ENCODE measurements at regions not wholly inside any gene's neighbourhood (a gene's known extent, or its start where the extent isn't known, plus 50 kb on each side); places are given as distances from the start of the nearest gene placed in this dataset.

DNA sequence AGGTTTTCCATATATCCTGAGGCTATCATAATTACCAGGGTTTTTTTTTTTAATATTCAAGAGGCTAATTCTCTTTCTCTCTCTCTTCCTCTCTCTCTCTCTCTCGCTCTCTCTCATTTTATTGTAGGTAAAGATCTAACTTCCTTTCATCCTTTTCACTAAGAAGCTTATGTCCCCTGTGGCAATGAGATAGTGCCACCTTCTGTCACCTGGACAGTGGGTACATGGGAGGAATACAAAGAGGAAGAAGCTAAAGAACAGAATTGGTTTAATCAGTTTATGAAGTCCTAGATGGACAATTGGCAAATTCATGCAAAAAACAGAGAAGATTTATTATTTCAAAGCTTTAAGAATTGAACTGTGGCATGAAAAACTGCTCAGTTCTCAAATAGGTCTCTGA is 1582.3 kb upstream of the TMEFF2 start:
- no peak for TF ChIP-seq EZH2phosphoT487 (IDR thresholded peaks at IDR 0.05; ENCODE audit: low read depth)
- TF ChIP-seq, protein P1, sequence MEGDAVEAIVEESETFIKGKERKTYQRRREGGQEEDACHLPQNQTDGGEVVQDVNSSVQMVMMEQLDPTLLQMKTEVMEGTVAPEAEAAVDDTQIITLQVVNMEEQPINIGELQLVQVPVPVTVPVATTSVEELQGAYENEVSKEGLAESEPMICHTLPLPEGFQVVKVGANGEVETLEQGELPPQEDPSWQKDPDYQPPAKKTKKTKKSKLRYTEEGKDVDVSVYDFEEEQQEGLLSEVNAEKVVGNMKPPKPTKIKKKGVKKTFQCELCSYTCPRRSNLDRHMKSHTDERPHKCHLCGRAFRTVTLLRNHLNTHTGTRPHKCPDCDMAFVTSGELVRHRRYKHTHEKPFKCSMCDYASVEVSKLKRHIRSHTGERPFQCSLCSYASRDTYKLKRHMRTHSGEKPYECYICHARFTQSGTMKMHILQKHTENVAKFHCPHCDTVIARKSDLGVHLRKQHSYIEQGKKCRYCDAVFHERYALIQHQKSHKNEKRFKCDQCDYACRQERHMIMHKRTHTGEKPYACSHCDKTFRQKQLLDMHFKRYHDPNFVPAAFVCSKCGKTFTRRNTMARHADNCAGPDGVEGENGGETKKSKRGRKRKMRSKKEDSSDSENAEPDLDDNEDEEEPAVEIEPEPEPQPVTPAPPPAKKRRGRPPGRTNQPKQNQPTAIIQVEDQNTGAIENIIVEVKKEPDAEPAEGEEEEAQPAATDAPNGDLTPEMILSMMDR (IDR thresholded peaks at IDR 0.05; ENCODE audit: low read depth, low read length) = peak; percentile 40
- H3K27ac ChIP-seq (ENCODE audit: low read length) = no peak overlapping the region
- no peaks in the 10 kb centered on the region for H3K27me3 ChIP-seq (ENCODE audit: low read depth, low read length)
- no peaks in the 10 kb centered on the region for H4K20me1 ChIP-seq (ENCODE audit: insufficient read depth, low read length)
- no peak overlapping the region for H2AFZ ChIP-seq (ENCODE audit: low read depth, low read length)
- H3K36me3 ChIP-seq (replicated peaks; ENCODE audit: low read depth, low read length) = no peaks in the 10 kb centered on the region
- H3K9ac ChIP-seq (ENCODE audit: low read length) = no peak overlapping the region
- H3K79me2 ChIP-seq (ENCODE audit: low read length) = no peaks in the 10 kb centered on the region
- no peaks in the 10 kb centered on the region for H3K9me3 ChIP-seq (ENCODE audit: insufficient read depth, low read length)
- H3K4me1 ChIP-seq (ENCODE audit: low read length) = no peaks in the 10 kb centered on the region
- no peak overlapping the region for H3K4me3 ChIP-seq (ENCODE audit: low read length)
- no peak overlapping the region for H3K4me2 ChIP-seq (ENCODE audit: low read length)

DNA sequence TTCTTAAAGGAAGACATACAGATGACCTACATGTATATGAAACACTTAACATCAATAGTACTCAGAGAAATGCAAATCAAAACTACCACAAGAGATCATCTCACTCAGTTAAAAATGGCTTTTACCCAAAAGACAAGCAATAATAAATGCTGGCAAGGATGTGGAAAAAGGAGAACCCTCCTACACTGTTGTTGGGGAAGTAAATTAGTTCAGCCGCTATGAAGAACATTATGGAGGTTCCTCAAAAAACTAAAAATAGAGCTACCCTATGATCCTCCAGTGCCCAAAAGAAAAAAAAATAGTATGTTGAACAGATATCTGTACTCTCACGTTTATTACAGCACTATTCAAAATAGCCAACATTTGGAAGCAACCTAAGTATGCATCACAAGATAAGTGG is 1579.4 kb upstream of the TMEFF2 start:
- Histone ChIP-seq H3K27ac (ENCODE audit: low read length) (no peak overlapping the region), H3K4me2 (ENCODE audit: low read length) (no peak overlapping the region)

DNA sequence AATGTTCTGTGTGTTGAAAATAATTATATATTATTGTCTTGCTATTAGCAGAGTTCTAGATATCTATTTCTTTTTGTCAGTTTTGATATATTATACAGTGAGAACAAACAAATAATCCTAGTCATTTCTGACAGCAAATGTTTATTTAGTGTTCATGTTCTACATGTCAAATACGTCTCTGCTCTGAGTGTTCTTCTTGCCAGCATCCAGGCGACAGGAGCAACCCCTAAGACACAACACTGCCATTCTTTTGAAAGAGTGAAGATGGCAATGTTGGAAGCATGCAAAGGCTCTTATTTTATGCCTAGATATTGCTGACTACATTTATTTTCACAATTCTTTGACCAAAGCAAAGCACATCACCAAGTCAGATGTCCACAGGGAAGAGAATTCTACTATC is 1556.6 kb upstream of the TMEFF2 start:
- Histone ChIP-seq H3K9me3 (ENCODE audit: insufficient read depth, low read length) (no peaks in the 10 kb centered on the region), H3K27ac (ENCODE audit: low read length) (no peak overlapping the region), H3K4me1 (ENCODE audit: low read length) (no peaks in the 10 kb centered on the region), H3K4me2 (ENCODE audit: low read length) (no peak overlapping the region), H3K79me2 (ENCODE audit: low read length) (no peaks in the 10 kb centered on the region), H3K9ac (ENCODE audit: low read length) (no peak overlapping the region), H2AFZ (ENCODE audit: low read depth, low read length) (no peak overlapping the region), H3K36me3 (replicated peaks; ENCODE audit: low read depth, low read length) (no peaks in the 10 kb centered on the region), H4K20me1 (ENCODE audit: insufficient read depth, low read length) (no peaks in the 10 kb centered on the region), H3K4me3 (ENCODE audit: low read length) (no peak overlapping the region), H3K27me3 (ENCODE audit: low read depth, low read length) (no peaks in the 10 kb centered on the region)
- TF ChIP-seq, protein P1 (IDR thresholded peaks at IDR 0.05; ENCODE audit: low read depth, low read length) = no peak
- TF ChIP-seq EZH2phosphoT487 (IDR thresholded peaks at IDR 0.05; ENCODE audit: low read depth) = no peak

More for the DNA sequence above, 1579.4 kb upstream of the TMEFF2 start:
- no peaks in the 10 kb centered on the region for H3K27me3 ChIP-seq (ENCODE audit: low read depth, low read length)
- H2AFZ ChIP-seq (ENCODE audit: low read depth, low read length) = no peak overlapping the region
- no peaks in the 10 kb centered on the region for H3K9me3 ChIP-seq (ENCODE audit: insufficient read depth, low read length)
- no peak overlapping the region for H3K4me3 ChIP-seq (ENCODE audit: low read length)
- no peak overlapping the region for H3K9ac ChIP-seq (ENCODE audit: low read length)
- TF ChIP-seq, protein P1 (IDR thresholded peaks at IDR 0.05; ENCODE audit: low read depth, low read length) = no peak
- no peak for TF ChIP-seq EZH2phosphoT487 (IDR thresholded peaks at IDR 0.05; ENCODE audit: low read depth)
- H4K20me1 ChIP-seq (ENCODE audit: insufficient read depth, low read length) = no peaks in the 10 kb centered on the region
- no peaks in the 10 kb centered on the region for H3K79me2 ChIP-seq (ENCODE audit: low read length)
- H3K4me1 ChIP-seq (ENCODE audit: low read length) = no peaks in the 10 kb centered on the region
- H3K36me3 ChIP-seq (replicated peaks; ENCODE audit: low read depth, low read length) = no peaks in the 10 kb centered on the region

DNA sequence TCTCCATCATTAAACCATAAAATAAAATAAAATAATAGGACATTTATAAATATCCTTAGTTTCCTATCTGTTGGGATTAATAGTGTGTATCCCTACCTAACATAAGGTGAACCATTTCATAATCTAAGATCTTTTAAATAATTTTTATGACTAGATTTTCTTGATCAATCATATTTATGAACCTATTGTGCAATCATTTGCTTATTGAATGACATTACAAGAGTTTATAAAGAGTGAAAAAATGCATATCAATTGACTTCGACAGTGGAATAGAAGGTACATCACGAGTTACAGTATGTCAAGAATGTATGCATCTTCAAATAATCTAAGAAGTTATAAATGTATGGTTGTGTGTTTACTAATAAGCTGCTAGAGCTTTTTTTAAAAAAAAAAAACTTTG is 1554.8 kb upstream of the TMEFF2 start:
- no peak for TF ChIP-seq EZH2phosphoT487 (IDR thresholded peaks at IDR 0.05; ENCODE audit: low read depth)
- TF ChIP-seq, protein P1 (IDR thresholded peaks at IDR 0.05; ENCODE audit: low read depth, low read length) = no peak
- Histone ChIP-seq H4K20me1 (ENCODE audit: insufficient read depth, low read length) (no peaks in the 10 kb centered on the region), H3K27ac (ENCODE audit: low read length) (no peak overlapping the region), H2AFZ (ENCODE audit: low read depth, low read length) (no peak overlapping the region), H3K4me3 (ENCODE audit: low read length) (no peak overlapping the region), H3K9me3 (ENCODE audit: insufficient read depth, low read length) (no peaks in the 10 kb centered on the region), H3K9ac (ENCODE audit: low read length) (no peak overlapping the region), H3K36me3 (replicated peaks; ENCODE audit: low read depth, low read length) (no peaks in the 10 kb centered on the region), H3K27me3 (ENCODE audit: low read depth, low read length) (no peaks in the 10 kb centered on the region), H3K79me2 (ENCODE audit: low read length) (no peaks in the 10 kb centered on the region), H3K4me2 (ENCODE audit: low read length) (no peak overlapping the region), H3K4me1 (ENCODE audit: low read length) (no peaks in the 10 kb centered on the region)
